ENCODE measurements at regions not wholly inside any gene's neighbourhood (a gene's known extent, or its start where the extent isn't known, plus 50 kb on each side); places are given as distances from the start of the nearest gene placed in this dataset.

- DNase-seq (ENCODE audit: low read depth in 2 of 2): no peak
Observed at GRCh38 chr6:79776076-79776475, 144.9 kb downstream of the SH3BGRL2 start.

- no peak for DNase-seq (ENCODE audit: low read depth in 2 of 2)
Observed at GRCh38 chr6:79775222-79775621, 144.1 kb downstream of the SH3BGRL2 start.

GRCh38 chr6:79764747-79765146, 133.6 kb downstream of the SH3BGRL2 start:
- DNase-seq (ENCODE audit: low read depth in 2 of 2): no peak

- no peak for DNase-seq (ENCODE audit: low read depth in 2 of 2)
Observed at GRCh38 chr6:79763301-79763700, 132.2 kb downstream of the SH3BGRL2 start.

GRCh38 chr6:79762370-79762769, 131.2 kb downstream of the SH3BGRL2 start:
- no peak for DNase-seq (ENCODE audit: low read depth in 2 of 2)

- no peak for DNase-seq (ENCODE audit: low read depth in 2 of 2)
Observed at GRCh38 chr6:79756496-79756895, 125.4 kb downstream of the SH3BGRL2 start.

GRCh38 chr6:79755967-79756366, 124.8 kb downstream of the SH3BGRL2 start:
- DNase-seq (ENCODE audit: low read depth in 2 of 2): no peak

Data from stimulated activated CD4-positive, alpha-beta T cell treated with anti-CD3 and anti-CD28 coated beads, Interleukin-12 subunit alpha, Interleukin-12 subunit beta, amount 100 ng/mL, for 24 hours (primary cell).